ENCODE measurements at regions not wholly inside any gene's neighbourhood (a gene's known extent, or its start where the extent isn't known, plus 50 kb on each side); places are given as distances from the start of the nearest gene placed in this dataset.

- Histone ChIP-seq H3K36me3 (no peaks in the 10 kb centered on the region), H3K4me1 (no peaks in the 10 kb centered on the region), H3K27me3 (no peaks in the 10 kb centered on the region), H3K4me3 (no peak overlapping the region), H3K27ac (no peak overlapping the region), H3K9me3 (no peaks in the 10 kb centered on the region)
- TF ChIP-seq POLR2A (IDR thresholded peaks at IDR 0.05) (no peak), CTCF (IDR thresholded peaks at IDR 0.05) (no peak)
- DNase-seq: no peak
Measured at GRCh38 chr16:64742455-64743223, 379.2 kb downstream of the CDH11 start.

- Histone ChIP-seq H3K4me3 (no peak overlapping the region), H3K36me3 (no peaks in the 10 kb centered on the region), H3K4me1 (no peaks in the 10 kb centered on the region), H3K27me3 (no peaks in the 10 kb centered on the region), H3K9me3 (no peaks in the 10 kb centered on the region), H3K27ac (no peak overlapping the region)
- TF ChIP-seq POLR2A (IDR thresholded peaks at IDR 0.05): no peak
- TF ChIP-seq CTCF (IDR thresholded peaks at IDR 0.05): no peak
- no peak for DNase-seq
Measured at GRCh38 chr16:64740261-64740660, 381.6 kb downstream of the CDH11 start.

- TF ChIP-seq POLR2A (IDR thresholded peaks at IDR 0.05): no peak
- no peak for TF ChIP-seq CTCF (IDR thresholded peaks at IDR 0.05)
- H3K36me3 ChIP-seq: no peaks in the 10 kb centered on the region
- no peak overlapping the region for H3K27ac ChIP-seq
- H3K4me3 ChIP-seq: no peak overlapping the region
- no peaks in the 10 kb centered on the region for H3K4me1 ChIP-seq
- no peaks in the 10 kb centered on the region for H3K9me3 ChIP-seq
- H3K27me3 ChIP-seq: no peaks in the 10 kb centered on the region
- DNase-seq: no peak
Measured at GRCh38 chr16:64738321-64738960, 383.4 kb downstream of the CDH11 start.

- no peaks in the 10 kb centered on the region for H3K36me3 ChIP-seq
- no peak for DNase-seq
- no peaks in the 10 kb centered on the region for H3K9me3 ChIP-seq
- no peak for TF ChIP-seq POLR2A (IDR thresholded peaks at IDR 0.05)
- no peak for TF ChIP-seq CTCF (IDR thresholded peaks at IDR 0.05)
- no peak overlapping the region for H3K4me3 ChIP-seq
- no peak overlapping the region for H3K27ac ChIP-seq
- no peaks in the 10 kb centered on the region for H3K4me1 ChIP-seq
- H3K27me3 ChIP-seq: no peaks in the 10 kb centered on the region
Measured at GRCh38 chr16:64736857-64737256, 385.0 kb downstream of the CDH11 start.

- H3K4me1 ChIP-seq: no peaks in the 10 kb centered on the region
- TF ChIP-seq POLR2A (IDR thresholded peaks at IDR 0.05) (no peak), CTCF (IDR thresholded peaks at IDR 0.05) (no peak)
- no peaks in the 10 kb centered on the region for H3K27me3 ChIP-seq
- H3K9me3 ChIP-seq: no peaks in the 10 kb centered on the region
- no peaks in the 10 kb centered on the region for H3K36me3 ChIP-seq
- H3K27ac ChIP-seq: no peak overlapping the region
- no peak for DNase-seq
- H3K4me3 ChIP-seq: no peak overlapping the region
Measured at GRCh38 chr16:64731891-64732290, 390.0 kb downstream of the CDH11 start.
